ENCODE measurements at regions not wholly inside any gene's neighbourhood (a gene's known extent, or its start where the extent isn't known, plus 50 kb on each side); places are given as distances from the start of the nearest gene placed in this dataset.

DNA sequence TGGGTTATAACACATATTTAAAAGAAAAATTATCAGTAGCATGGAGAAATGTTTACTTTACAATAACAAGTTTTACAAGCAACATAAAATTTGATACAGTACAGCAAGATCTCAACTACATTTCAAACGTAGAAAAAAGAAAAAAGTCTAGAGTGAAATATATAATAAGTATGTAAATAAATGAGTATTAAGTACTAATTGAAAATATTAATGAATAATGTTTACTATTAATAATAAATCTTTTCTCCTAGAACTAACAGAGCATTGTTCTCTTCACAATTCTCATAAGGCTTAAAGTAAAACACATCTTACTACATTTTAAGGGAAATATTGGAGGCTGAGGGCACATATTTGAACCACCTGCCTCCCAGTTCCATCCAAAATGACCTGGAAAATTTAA, 72.1 kb downstream of the TMEM212 start:
- Histone ChIP-seq H3K27ac (ENCODE audit: low read depth, low read length) (no peak overlapping the region), H3K4me2 (ENCODE audit: insufficient read depth in 1 of 2, low read depth in 2 of 2, low read length in 2 of 2) (no peak overlapping the region), H2AK5ac (ENCODE audit: low read depth, low read length) (no peak overlapping the region), H2BK12ac (ENCODE audit: low read depth, low read length) (no peak overlapping the region), H4K5ac (ENCODE audit: insufficient read length, low read depth, low read length) (no peak overlapping the region), H3K23me2 (ENCODE audit: low read depth, low read length) (no peaks in the 10 kb centered on the region), H2BK5ac (ENCODE audit: low read depth, low read length) (no peak overlapping the region), H3K23ac (ENCODE audit: insufficient read length) (no peak overlapping the region), H2BK20ac (ENCODE audit: low read length) (no peak overlapping the region), H3K79me2 (ENCODE audit: control insufficient read depth in 1 of 2, insufficient read depth in 2 of 2, low read length in 2 of 2) (no peaks in the 10 kb centered on the region), H3K56ac (replicated peaks; ENCODE audit: insufficient read length, low read depth, low read length) (no peak overlapping the region), H3K4me1 (replicated peaks in 1 of 4; ENCODE audit: control insufficient read depth in 3 of 4, insufficient read depth in 4 of 4, low read length in 3 of 4) (no peaks in the 10 kb centered on the region), H3K4me3 (ENCODE audit: extremely low read depth in 1 of 4, insufficient read depth in 2 of 4, low read depth in 3 of 4, low read length in 4 of 4) (no peak overlapping the region), H3K14ac (ENCODE audit: insufficient read length) (no peak overlapping the region), H3K18ac (ENCODE audit: extremely low read depth, low read length) (no peak overlapping the region), H4K91ac (replicated peaks; ENCODE audit: insufficient read length, low read length) (no peak overlapping the region), H3K36me3 (ENCODE audit: control insufficient read depth in 2 of 4, insufficient read depth in 4 of 4, low read length in 3 of 4) (no peaks in the 10 kb centered on the region), H2BK15ac (ENCODE audit: low read length) (no peak overlapping the region), H3K4ac (replicated peaks; ENCODE audit: insufficient read length, low read depth, low read length) (no peak overlapping the region), H3K9ac (replicated peaks in 1 of 4; ENCODE audit: extremely low read depth in 1 of 4, low read depth in 3 of 4, low read length in 3 of 4) (no peak overlapping the region), H4K8ac (ENCODE audit: extremely low read depth, insufficient read depth, low read length) (no peak overlapping the region), H3K79me1 (ENCODE audit: low read depth, low read length) (no peaks in the 10 kb centered on the region), H2BK120ac (replicated peaks; ENCODE audit: low read depth, low read length) (no peak overlapping the region), H3K9me3 (ENCODE audit: insufficient read depth in 2 of 2, low read depth in 1 of 2, low read length in 1 of 2) (0 out of 4 replicates have a peak, but pooled peaks cover under 1 to 3% of the 10 kb centered on the region in 2 experiments), H4K20me1 (replicated peaks in 1 of 2; ENCODE audit: control insufficient read depth in 1 of 2, insufficient read depth in 2 of 2, low read length in 2 of 2) (no peaks in the 10 kb centered on the region), H2AFZ (ENCODE audit: low read length) (no peak overlapping the region), H3K27me3 (replicated peaks in 1 of 4; ENCODE audit: control insufficient read depth in 3 of 4, extremely low read depth in 1 of 4, insufficient read depth in 3 of 4, low read length in 3 of 4) (no peaks in the 10 kb centered on the region)
- no peak for DNase-seq (ENCODE audit: low read depth in 1 of 2, low spot score in 2 of 2)
- TF ChIP-seq USF2 (IDR thresholded peaks at IDR 0.05; ENCODE audit: low read length), result no peak
- TF ChIP-seq CTBP2 (IDR thresholded peaks at IDR 0.05; ENCODE audit: borderline replicate concordance, insufficient read depth, insufficient read length, low read length), result no peak
- WGBS, 2 experiments (ENCODE audit: extremely low coverage in 1 of 2, insufficient coverage in 1 of 2, insufficient read length in 1 of 2, insufficient replicate concordance in 2 of 2, low coverage in 1 of 2, low lambda C conversion rate in 2 of 2, missing lambda C conversion rate in 1 of 2), result 86% methylated on average over 1 of the region's 1 CpG; no CpG with 5 or more reads in 1 of the 2 experiments
- FAIRE-seq, result no peak
- ChIA-PET CTCF (ENCODE audit: partially characterized antibody) (no interaction called here), POLR2A (ENCODE audit: partially characterized antibody) (no interaction called here)

Measured in H1 (cell line).